Panc1 (cell line): ENCODE measurements at regions not wholly inside any gene's neighbourhood (a gene's known extent, or its start where the extent isn't known, plus 50 kb on each side); places are given as distances from the start of the nearest gene placed in this dataset.

Experiments used
- ATAC-seq: fragments of 200-7000 bp; cut with Tn5 transposase; 2 replicates; pipeline ENCODE4 v1.9.1; 2020; ENCODE audit warnings: mild to moderate bottlenecking, moderate library complexity
- BruUV-seq: library from RNA; stranded (reverse); fragments of 400-500 nt; replicated peaks from 2 replicates; lab custom pipeline; 2021; lab: Mats Ljungman, UMichigan
- CTCF ChIA-PET: fragments of 300-600 bp; sonication (Branson Sonifier 250); formaldehyde crosslinking; loops from one replicate; lab custom pipeline; 2022; ENCODE audit warnings: antibody characterized with exemption; lab: Charles Lee
- POLR2A ChIA-PET: fragments of 300-600 bp; sonication (Branson Sonifier 250); formaldehyde crosslinking; loops from one replicate; lab custom pipeline; 2022; ENCODE audit warnings: antibody characterized with exemption; lab: Charles Lee
- DNase-seq: peaks from one replicate; pipeline ENCODE4 v3.0.0-alpha.2; 2010; ENCODE audit warnings: low read depth, low spot score
- H3K27ac ChIP-seq: 2 replicates; pipeline ENCODE4 v1.5.1; 2011; ENCODE audit warnings: mild to moderate bottlenecking, low read length, inconsistent platforms
- H3K27me3 ChIP-seq: fragments of 200-500 bp; sonication (Bioruptor generic); 2 replicates; pipeline ENCODE4 v1.6.0; 2014; ENCODE audit warnings: low read length, inconsistent platforms; ENCODE audit not compliant: control insufficient read depth, insufficient read depth
- H3K36me3 ChIP-seq: fragments of 200-500 bp; sonication (Bioruptor generic); 2 replicates; pipeline ENCODE4 v1.5.1; 2014; ENCODE audit warnings: inconsistent platforms, mild to moderate bottlenecking, low read length, moderate library complexity; ENCODE audit not compliant: control insufficient read depth, insufficient read depth
- H3K4me1 ChIP-seq: 2 replicates; pipeline ENCODE4 v1.5.1; 2011; ENCODE audit warnings: inconsistent platforms, mild to moderate bottlenecking, low read length, moderate library complexity; ENCODE audit not compliant: control insufficient read depth, insufficient read depth
- H3K4me3 ChIP-seq, 2 experiments: 2 replicates each; pipeline ENCODE4 v1.5.1; 2011 to 2012; ENCODE audit warnings: low read depth in 2 of 2, low read length in 2 of 2, mild to moderate bottlenecking in 2 of 2, inconsistent platforms in 1 of 2, moderate library complexity in 1 of 2
- H3K9me3 ChIP-seq: fragments of 200-500 bp; sonication (Bioruptor generic); 2 replicates; pipeline ENCODE4 v1.5.1; 2014; ENCODE audit warnings: low read depth, mild to moderate bottlenecking, inconsistent platforms, low read length, moderate library complexity; ENCODE audit not compliant: control insufficient read depth, insufficient read depth
- CTCF ChIP-seq: fragments of 450-650 bp; IDR thresholded peaks from 2 replicates; pipeline ENCODE4 v1.5.1; 2017; ENCODE audit warnings: mild to moderate bottlenecking
- POLR2AphosphoS5 ChIP-seq: IDR thresholded peaks from 2 replicates; pipeline ENCODE4 v1.6.1; 2012; ENCODE audit warnings: mild to moderate bottlenecking, low read depth, low read length, moderate library complexity
- REST ChIP-seq, 2 experiments: IDR thresholded peaks; 2 replicates each; pipeline ENCODE4 v1.6.1; 2011 to 2012; ENCODE audit warnings: low read depth in 2 of 2, control low read depth in 1 of 2, low read length in 1 of 2, mild to moderate bottlenecking in 1 of 2, moderate library complexity in 1 of 2; ENCODE audit not compliant: insufficient read depth in 1 of 2
- SIN3A ChIP-seq: IDR thresholded peaks from 2 replicates; pipeline ENCODE4 v1.6.1; 2012; ENCODE audit warnings: low read depth, mild to moderate bottlenecking, low read length, moderate library complexity, borderline replicate concordance; ENCODE audit not compliant: insufficient read depth
- TCF7L2 ChIP-seq: IDR thresholded peaks from 2 replicates; pipeline ENCODE4 v1.6.1; 2011; ENCODE audit warnings: mild to moderate bottlenecking, low read depth, low read length, inconsistent platforms
- in situ Hi-C: cut with HindIII; loops from 2 replicates; pipeline ENCODE4 v1.10.0; 2016; ENCODE audit warnings: low sequenced_read_pairs, low pct_unique_long_range_greater_than_20kb
- intact Hi-C: fragments of 100-400 bp; cut with micrococcal nuclease; formaldehyde crosslinking; loops from one replicate; pipeline ENCODE4 v1.10.0; 2022; ENCODE audit not compliant: unreplicated experiment

GRCh38 chr15:93213281-93213680 lies 124.3 kb upstream of the RGMA start:
- Histone ChIP-seq H3K27me3 (0 out of 2 replicates have a peak, but pooled peaks cover 2% of the 10 kb centered on the region), H3K27ac (no peak overlapping the region), H3K9me3 (no peaks in the 10 kb centered on the region), H3K4me3 (no peak overlapping the region), H3K36me3 (no peaks in the 10 kb centered on the region), H3K4me1 (no peaks in the 10 kb centered on the region)
- no TSS peak for BruUV-seq
- CTCF ChIA-PET = no interaction called here
- ATAC-seq = no peak
- intact Hi-C loops (no loop called here), in situ Hi-C loops (no loop called here)
- POLR2A ChIA-PET = no interaction called here
- TF ChIP-seq CTCF = no peak
- no peak for TF ChIP-seq REST (IDR thresholded peaks at IDR 0.05; ENCODE audit: insufficient read depth in 1 of 2, low read depth in 2 of 2, low read length in 1 of 2)
- no peak for TF ChIP-seq POLR2AphosphoS5
- no peak for TF ChIP-seq TCF7L2
- no peak for TF ChIP-seq SIN3A
- DNase-seq = no peak

- H3K4me1 ChIP-seq = no peaks in the 10 kb centered on the region
- no TSS peak for BruUV-seq
- ChIA-PET POLR2A (no interaction called here), CTCF (no interaction called here)
- no peaks in the 10 kb centered on the region for H3K9me3 ChIP-seq
- intact Hi-C loops (no loop called here), in situ Hi-C loops (no loop called here)
- H3K36me3 ChIP-seq = no peaks in the 10 kb centered on the region
- ATAC-seq (no peak), DNase-seq (no peak)
- H3K27me3 ChIP-seq = 0 out of 2 replicates have a peak, but pooled peaks cover 2% of the 10 kb centered on the region
- TF ChIP-seq SIN3A (no peak), TCF7L2 (no peak), REST (IDR thresholded peaks at IDR 0.05; ENCODE audit: insufficient read depth in 1 of 2, low read depth in 2 of 2, low read length in 1 of 2) (no peak), POLR2AphosphoS5 (no peak), CTCF (no peak)
- no peak overlapping the region for H3K27ac ChIP-seq
- H3K4me3 ChIP-seq = no peak overlapping the region
These were observed 123.6 kb upstream of the RGMA start for GRCh38 chr15:93212578-93212977.
